Naive thymus-derived CD4-positive, alpha-beta T cell (primary cell): ENCODE measurements at regions not wholly inside any gene's neighbourhood (a gene's known extent, or its start where the extent isn't known, plus 50 kb on each side); places are given as distances from the start of the nearest gene placed in this dataset.

Source experiments
- ATAC-seq: fragments of 150-1000 bp; cut with Tn5 transposase; 2 replicates; pipeline ENCODE4 v1.10.0; 2021; ENCODE audit warnings: mild to moderate bottlenecking, moderate library complexity
- CTCF ChIA-PET: fragments of 350-600 bp; sonication (Branson Sonifier 250); formaldehyde crosslinking; loops from one replicate; lab custom pipeline; 2021; ENCODE audit warnings: antibody characterized with exemption; lab: Charles Lee
- POLR2A ChIA-PET: fragments of 350-600 bp; sonication (Branson Sonifier 250); formaldehyde crosslinking; loops from one replicate; lab custom pipeline; 2021; ENCODE audit warnings: antibody characterized with exemption, inconsistent platforms; lab: Charles Lee
- DNase-seq, 9 donors: peaks; one replicate each; pipeline versions ENCODE4 v3.0.0 to v3.0.0-alpha.2; 2020 to 2022; ENCODE audit warnings: mixed read lengths in 1 of 9
- H3K27ac ChIP-seq: one replicate; pipeline ENCODE4 v1.7.0; 2013; ENCODE audit warnings: mild to moderate bottlenecking, low read depth, low read length, moderate library complexity
- H3K27me3 ChIP-seq, 2 donors: one replicate each; pipeline ENCODE4 v1.7.0; 2013; ENCODE audit warnings: low read length in 2 of 2, mild to moderate bottlenecking in 2 of 2, moderate library complexity in 2 of 2; ENCODE audit not compliant: control insufficient read depth in 2 of 2, insufficient read depth in 2 of 2
- H3K36me3 ChIP-seq, 3 experiments: 1 replicate in 2 of 3; 2 replicates in 1 of 3; pipeline ENCODE4 v1.7.0; 2013; ENCODE audit warnings: low read length in 3 of 3, mild to moderate bottlenecking in 3 of 3, moderate library complexity in 1 of 3; ENCODE audit not compliant: insufficient read depth in 3 of 3, control insufficient read depth in 2 of 3
- H3K4me1 ChIP-seq, 2 donors: one replicate each; pipeline ENCODE4 v1.7.0; 2013; ENCODE audit warnings: low read length in 2 of 2, mild to moderate bottlenecking in 2 of 2, moderate library complexity in 1 of 2; ENCODE audit not compliant: control insufficient read depth in 2 of 2, insufficient read depth in 2 of 2
- H3K4me3 ChIP-seq: 2 replicates; pipeline ENCODE4 v1.7.0; 2013; ENCODE audit warnings: mild to moderate bottlenecking, low read length
- H3K9me3 ChIP-seq, 3 experiments: 1 replicate in 2 of 3; 2 replicates in 1 of 3; pipeline ENCODE4 v1.7.0; 2013; ENCODE audit warnings: low read length in 3 of 3; ENCODE audit not compliant: control insufficient read depth in 2 of 3
- H3K27ac Mint-ChIP-seq, 9 donors: one replicate each; pipeline ENCODE4 v1.8.0; 2020 to 2022; ENCODE audit warnings: mixed read lengths in 9 of 9, mild to moderate bottlenecking in 8 of 9, moderate library complexity in 5 of 9, inconsistent platforms in 2 of 9
- H3K27me3 Mint-ChIP-seq, 5 donors: one replicate each; pipeline ENCODE4 v1.8.0; 2021 to 2022; ENCODE audit warnings: mixed read lengths in 5 of 5, mild to moderate bottlenecking in 1 of 5
- H3K36me3 Mint-ChIP-seq, 5 donors: one replicate each; pipeline ENCODE4 v1.8.0; 2020 to 2022; ENCODE audit warnings: mixed read lengths in 5 of 5, mild to moderate bottlenecking in 3 of 5, inconsistent platforms in 1 of 5
- H3K4me1 Mint-ChIP-seq, 7 donors: one replicate each; pipeline ENCODE4 v1.8.0; 2020 to 2022; ENCODE audit warnings: mixed read lengths in 7 of 7, mild to moderate bottlenecking in 3 of 7, inconsistent platforms in 1 of 7
- H3K4me3 Mint-ChIP-seq, 10 donors: one replicate each; pipeline ENCODE4 v1.8.0; 2020 to 2022; ENCODE audit warnings: mild to moderate bottlenecking in 10 of 10, mixed read lengths in 10 of 10, moderate library complexity in 6 of 10, inconsistent platforms in 2 of 10
- H3K9me3 Mint-ChIP-seq, 11 donors: one replicate each; pipeline ENCODE4 v1.8.0; 2020 to 2022; ENCODE audit warnings: mixed read lengths in 11 of 11, mild to moderate bottlenecking in 4 of 11, inconsistent platforms in 1 of 11, moderate library complexity in 1 of 11
- intact Hi-C, 2 donors: fragments of 100-400 bp; cut with micrococcal nuclease; formaldehyde crosslinking; loops; one replicate each; pipeline ENCODE4 v1.15.1; 2023

DNA sequence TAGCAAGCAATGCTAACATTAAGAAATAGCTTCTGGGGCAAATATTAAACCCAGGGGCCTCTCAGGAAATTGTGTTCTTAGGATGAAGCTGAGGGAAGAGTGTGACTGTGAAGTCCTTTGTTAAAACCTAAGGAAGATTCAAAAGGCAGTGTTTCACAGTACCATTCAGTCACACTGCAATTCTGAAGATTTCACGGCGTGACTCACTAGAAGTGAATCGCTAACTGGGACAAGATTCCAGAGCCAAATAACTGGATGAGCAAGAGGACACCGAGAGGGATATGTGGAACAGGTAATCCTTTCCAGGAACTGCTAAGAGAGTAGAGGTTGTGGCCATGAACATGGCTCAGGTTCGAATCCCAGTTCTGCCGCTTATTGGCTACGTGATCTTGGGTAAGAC, 61.8 kb upstream of the SMAD3 start:
- Mint-ChIP-seq H3K27me3 (peaks cover 0 to 20% (median 0%) of the 10 kb centered on the region in 5 donors), H3K9me3 (peaks cover 0 to 6% (median 2%) of the 10 kb centered on the region in 11 donors), H3K4me1 (no peaks in the 10 kb centered on the region), H3K4me3 (no peak overlapping the region), H3K36me3 (peaks cover 0 to 4% (median 0%) of the 10 kb centered on the region in 5 donors), H3K27ac (no peak overlapping the region)
- ChIA-PET POLR2A (no interaction called here), CTCF (interaction anchor here (0.5 to 0.6 kb wide), 2 partner anchors 267 to 1674 kb away, joined by 3 to 6 read pairs; no protein-coding TSS in a partner anchor)
- H3K27ac ChIP-seq = no peak overlapping the region
- no peaks in the 10 kb centered on the region for H3K36me3 ChIP-seq
- no peaks in the 10 kb centered on the region for H3K27me3 ChIP-seq
- H3K4me1 ChIP-seq = no peaks in the 10 kb centered on the region
- H3K9me3 ChIP-seq = no peaks in the 10 kb centered on the region
- intact Hi-C loops = no loop called here
- no peak overlapping the region for H3K4me3 ChIP-seq
- DNase-seq (no peak), ATAC-seq (no peak)

- H3K4me3 ChIP-seq = no peak overlapping the region
- POLR2A ChIA-PET = no interaction called here
- H3K36me3 ChIP-seq = no peaks in the 10 kb centered on the region
- no peaks in the 10 kb centered on the region for H3K9me3 ChIP-seq
- Mint-ChIP-seq H3K9me3 (peaks cover 0 to 4% (median 0%) of the 10 kb centered on the region in 11 donors), H3K27me3 (peaks cover 0 to 20% (median 0%) of the 10 kb centered on the region in 5 donors), H3K27ac (no peak overlapping the region), H3K4me3 (no peak overlapping the region), H3K36me3 (peaks cover 0 to 4% (median 0%) of the 10 kb centered on the region in 5 donors), H3K4me1 (no peaks in the 10 kb centered on the region)
- no peak overlapping the region for H3K27ac ChIP-seq
- intact Hi-C loops = no loop called here
- DNase-seq (no peak), ATAC-seq (no peak)
- CTCF ChIA-PET = no interaction called here
- H3K27me3 ChIP-seq = no peaks in the 10 kb centered on the region
- H3K4me1 ChIP-seq = no peaks in the 10 kb centered on the region
Measured at GRCh38 chr15:67004142-67004541, 61.3 kb upstream of the SMAD3 start.

- H3K36me3 Mint-ChIP-seq = peaks cover 0 to 3% (median 0%) of the 10 kb centered on the region in 5 donors
- Histone ChIP-seq H3K4me1 (no peaks in the 10 kb centered on the region), H3K9me3 (no peaks in the 10 kb centered on the region), H3K27me3 (no peaks in the 10 kb centered on the region), H3K36me3 (no peaks in the 10 kb centered on the region), H3K27ac (no peak overlapping the region), H3K4me3 (no peak overlapping the region)
- DNase-seq = no peak
- peaks cover 0 to 2% (median 0%) of the 10 kb centered on the region in 11 donors for H3K9me3 Mint-ChIP-seq
- CTCF ChIA-PET = no interaction called here
- no peak overlapping the region for H3K4me3 Mint-ChIP-seq
- H3K27me3 Mint-ChIP-seq = peaks cover 0 to 16% (median 0%) of the 10 kb centered on the region in 5 donors
- peaks cover 0 to 10% (median 0%) of the 10 kb centered on the region in 7 donors for H3K4me1 Mint-ChIP-seq
- no peak overlapping the region for H3K27ac Mint-ChIP-seq
- no peak for ATAC-seq
- POLR2A ChIA-PET = no interaction called here
- intact Hi-C loops = no loop called here
Measured at GRCh38 chr15:67005294-67005996, 60.0 kb upstream of the SMAD3 start.

GRCh38 chr15:67006083-67007065, 59.0 kb upstream of the SMAD3 start:
- CTCF ChIA-PET = no interaction called here
- Histone ChIP-seq H3K27me3 (no peaks in the 10 kb centered on the region), H3K27ac (no peak overlapping the region), H3K9me3 (no peaks in the 10 kb centered on the region), H3K36me3 (no peaks in the 10 kb centered on the region), H3K4me1 (no peaks in the 10 kb centered on the region), H3K4me3 (no peak overlapping the region)
- intact Hi-C loops = no loop called here
- H3K4me1 Mint-ChIP-seq = peaks cover 0 to 10% (median 0%) of the 10 kb centered on the region in 7 donors
- no peak overlapping the region for H3K27ac Mint-ChIP-seq
- DNase-seq (no peak), ATAC-seq (peak; percentile 77)
- peaks cover 0 to 2% (median 0%) of the 10 kb centered on the region in 11 donors for H3K9me3 Mint-ChIP-seq
- H3K36me3 Mint-ChIP-seq = peaks cover 0 to 3% (median 0%) of the 10 kb centered on the region in 5 donors
- H3K27me3 Mint-ChIP-seq = peaks cover 0 to 10% (median 0%) of the 10 kb centered on the region in 5 donors
- POLR2A ChIA-PET = interaction anchor here (0.6 kb wide), 1 partner anchor 215 kb away, joined by 3 read pairs; no protein-coding TSS in a partner anchor
- H3K4me3 Mint-ChIP-seq = no peak overlapping the region

DNA sequence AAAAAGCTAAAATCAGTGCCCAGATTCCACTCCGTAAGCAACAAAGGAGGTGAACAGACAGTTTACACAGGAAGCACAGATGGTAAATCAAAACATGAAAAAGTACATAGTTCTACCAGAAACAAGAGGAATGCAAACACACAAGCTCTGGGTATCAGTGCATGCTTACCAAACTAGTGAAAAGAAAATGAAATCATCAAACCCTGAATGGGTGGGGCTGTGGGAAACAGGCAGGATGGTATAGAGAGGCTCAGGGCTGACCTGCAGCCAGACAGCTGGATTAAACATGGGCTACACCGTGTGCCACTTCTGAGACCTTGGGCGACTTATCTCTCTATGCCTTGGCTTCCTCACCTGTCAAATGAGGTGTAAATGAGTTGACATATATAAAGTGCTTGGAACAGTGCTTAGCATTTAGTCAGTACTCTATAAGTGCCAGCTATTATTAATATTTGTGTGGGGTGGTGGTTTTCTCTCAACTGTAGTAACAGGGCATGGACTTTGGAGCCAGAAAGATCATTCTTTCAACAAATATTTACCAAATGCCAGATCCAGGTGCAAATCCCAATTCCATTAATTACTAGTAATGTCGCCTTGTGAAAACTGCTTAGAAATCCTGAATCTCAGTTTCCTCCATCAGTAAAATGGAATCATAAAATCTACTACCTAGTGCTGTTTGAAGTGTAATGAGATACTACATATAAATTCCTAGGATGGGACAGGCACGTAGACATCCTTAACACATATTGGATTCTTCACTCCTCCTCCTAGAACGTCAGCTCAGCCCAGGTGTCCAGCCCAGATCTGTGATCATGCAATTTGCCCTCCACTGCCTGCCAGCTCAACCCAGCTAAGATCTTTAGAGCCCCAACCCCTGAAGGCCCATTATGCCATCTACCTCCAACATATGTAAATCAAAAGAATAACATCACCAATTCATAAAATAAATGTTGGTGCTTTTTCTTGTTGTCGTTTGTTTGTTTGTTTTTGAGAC, 55.5 kb upstream of the SMAD3 start:
- no peaks in the 10 kb centered on the region for H3K36me3 ChIP-seq
- no peaks in the 10 kb centered on the region for H3K27me3 ChIP-seq
- H3K4me1 Mint-ChIP-seq = peaks cover 0 to 10% (median 0%) of the 10 kb centered on the region in 7 donors
- H3K27ac ChIP-seq = no peak overlapping the region
- H3K9me3 ChIP-seq = no peaks in the 10 kb centered on the region
- H3K4me3 ChIP-seq = no peak overlapping the region
- H3K9me3 Mint-ChIP-seq = peaks cover 0 to 2% (median 0%) of the 10 kb centered on the region in 11 donors
- no peak overlapping the region for H3K27ac Mint-ChIP-seq
- DNase-seq (no peak), ATAC-seq (no peak)
- no peaks in the 10 kb centered on the region for H3K36me3 Mint-ChIP-seq
- H3K4me1 ChIP-seq = no peaks in the 10 kb centered on the region
- intact Hi-C loops = no loop called here
- no peak overlapping the region for H3K4me3 Mint-ChIP-seq
- CTCF ChIA-PET = interaction anchor here (0.6 kb wide), 1 partner anchor 130 kb away, joined by 3 read pairs; no protein-coding TSS in a partner anchor
- POLR2A ChIA-PET = no interaction called here
- H3K27me3 Mint-ChIP-seq = peaks cover 0 to 6% (median 0%) of the 10 kb centered on the region in 5 donors
